ENCODE measurements at regions not wholly inside any gene's neighbourhood (a gene's known extent, or its start where the extent isn't known, plus 50 kb on each side); places are given as distances from the start of the nearest gene placed in this dataset.

GRCh38 chr2:192969055-192969454, 774.3 kb upstream of the TMEFF2 start:
- TF ChIP-seq CTCF (IDR thresholded peaks at IDR 0.05; ENCODE audit: control extremely low read depth in 1 of 3, insufficient read depth in 1 of 3, low read depth in 1 of 3, low read length in 3 of 3) (no peak), RNF2 (IDR thresholded peaks at IDR 0.05; ENCODE audit: borderline replicate concordance, low read depth, low read length, missing control alignments, poor library complexity, severe bottlenecking) (no peak)
